Left lung (tissue), 4 donors: ENCODE measurements at regions not wholly inside any gene's neighbourhood (a gene's known extent, or its start where the extent isn't known, plus 50 kb on each side); places are given as distances from the start of the nearest gene placed in this dataset.

Source experiments
- ATAC-seq: fragments of 200-7000 bp; cut with Tn5 transposase; one replicate; pipeline ENCODE4 v1.9.1; 2020; ENCODE audit warnings: moderate library complexity
- DNase-seq, 4 donors: peaks; one replicate each; pipeline ENCODE4 v3.0.0-alpha.2; 2013 to 2020
- H3K27ac ChIP-seq, 2 donors: fragments of 200-600 bp; sonication (generic) in 1 of 2; one replicate each; pipeline versions ENCODE4 v1.5.0 to v1.8.0; 2020 to 2021
- H3K27me3 ChIP-seq, 2 donors: fragments of 200-600 bp; sonication (generic) in 1 of 2; one replicate each; pipeline versions ENCODE4 v1.5.0 to v1.8.0; 2020 to 2021
- H3K36me3 ChIP-seq, 2 donors: fragments of 200-600 bp; sonication (generic) in 1 of 2; one replicate each; pipeline versions ENCODE4 v1.5.0 to v1.8.0; 2020 to 2021
- H3K4me1 ChIP-seq, 2 donors: fragments of 200-600 bp; one replicate each; pipeline ENCODE4 v1.8.0; 2021
- H3K4me3 ChIP-seq, 2 donors: fragments of 200-600 bp; sonication (generic) in 1 of 2; one replicate each; pipeline versions ENCODE4 v1.5.0 to v1.8.0; 2020 to 2021; ENCODE audit warnings: mild to moderate bottlenecking in 1 of 2
- H3K9me3 ChIP-seq, 2 donors: fragments of 200-600 bp; sonication (generic) in 1 of 2; one replicate each; pipeline versions ENCODE4 v1.5.0 to v1.8.0; 2020 to 2021
- intact Hi-C, 2 donors: fragments of 100-400 bp; cut with DNase I; formaldehyde crosslinking; loops; one replicate each; pipeline versions ENCODE4 v1.11.2 to v1.14.2; 2022
- TF ChIP-seq, protein P1 (sequence below), 2 donors: fragments of 200-600 bp; sonication (generic) in 1 of 2; IDR thresholded peaks; one replicate each; pipeline versions ENCODE4 v1.5.0 to v1.8.0; 2021; ENCODE audit warnings: antibody characterized with exemption in 2 of 2
- donor health status: DM: no; HTN: yes; CAD: no.
- donor health status: DM: no; HTN: no; CAD: no.

DNA sequence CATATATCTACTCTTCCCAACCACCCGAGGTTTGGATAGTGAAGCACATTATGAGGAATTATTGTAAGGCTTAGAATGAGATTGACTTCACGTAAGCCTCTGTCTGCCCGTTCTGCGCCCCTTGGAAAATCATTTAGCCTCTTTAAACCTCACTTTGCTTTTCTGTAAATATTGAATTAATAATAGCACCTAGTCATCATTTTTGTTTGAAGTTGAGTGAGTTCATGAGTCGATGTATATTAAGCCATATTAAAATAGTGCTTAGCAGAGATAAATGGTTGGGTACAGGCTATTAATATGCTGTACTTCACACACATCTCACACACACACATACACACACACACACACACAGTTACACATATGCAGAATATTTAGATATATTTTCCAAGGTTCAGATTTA, 344.8 kb upstream of the EYS start:
- no peak for DNase-seq
- Histone ChIP-seq H3K9me3 (no peaks in the 10 kb centered on the region), H3K4me3 (no peak overlapping the region), H3K4me1 (no peaks in the 10 kb centered on the region), H3K36me3 (no peaks in the 10 kb centered on the region), H3K27me3 (no peaks in the 10 kb centered on the region), H3K27ac (no peak overlapping the region)
- TF ChIP-seq, protein P1, sequence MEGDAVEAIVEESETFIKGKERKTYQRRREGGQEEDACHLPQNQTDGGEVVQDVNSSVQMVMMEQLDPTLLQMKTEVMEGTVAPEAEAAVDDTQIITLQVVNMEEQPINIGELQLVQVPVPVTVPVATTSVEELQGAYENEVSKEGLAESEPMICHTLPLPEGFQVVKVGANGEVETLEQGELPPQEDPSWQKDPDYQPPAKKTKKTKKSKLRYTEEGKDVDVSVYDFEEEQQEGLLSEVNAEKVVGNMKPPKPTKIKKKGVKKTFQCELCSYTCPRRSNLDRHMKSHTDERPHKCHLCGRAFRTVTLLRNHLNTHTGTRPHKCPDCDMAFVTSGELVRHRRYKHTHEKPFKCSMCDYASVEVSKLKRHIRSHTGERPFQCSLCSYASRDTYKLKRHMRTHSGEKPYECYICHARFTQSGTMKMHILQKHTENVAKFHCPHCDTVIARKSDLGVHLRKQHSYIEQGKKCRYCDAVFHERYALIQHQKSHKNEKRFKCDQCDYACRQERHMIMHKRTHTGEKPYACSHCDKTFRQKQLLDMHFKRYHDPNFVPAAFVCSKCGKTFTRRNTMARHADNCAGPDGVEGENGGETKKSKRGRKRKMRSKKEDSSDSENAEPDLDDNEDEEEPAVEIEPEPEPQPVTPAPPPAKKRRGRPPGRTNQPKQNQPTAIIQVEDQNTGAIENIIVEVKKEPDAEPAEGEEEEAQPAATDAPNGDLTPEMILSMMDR (IDR thresholded peaks at IDR 0.05): no peak
- intact Hi-C loops: no loop called here
- no peak for ATAC-seq

DNA sequence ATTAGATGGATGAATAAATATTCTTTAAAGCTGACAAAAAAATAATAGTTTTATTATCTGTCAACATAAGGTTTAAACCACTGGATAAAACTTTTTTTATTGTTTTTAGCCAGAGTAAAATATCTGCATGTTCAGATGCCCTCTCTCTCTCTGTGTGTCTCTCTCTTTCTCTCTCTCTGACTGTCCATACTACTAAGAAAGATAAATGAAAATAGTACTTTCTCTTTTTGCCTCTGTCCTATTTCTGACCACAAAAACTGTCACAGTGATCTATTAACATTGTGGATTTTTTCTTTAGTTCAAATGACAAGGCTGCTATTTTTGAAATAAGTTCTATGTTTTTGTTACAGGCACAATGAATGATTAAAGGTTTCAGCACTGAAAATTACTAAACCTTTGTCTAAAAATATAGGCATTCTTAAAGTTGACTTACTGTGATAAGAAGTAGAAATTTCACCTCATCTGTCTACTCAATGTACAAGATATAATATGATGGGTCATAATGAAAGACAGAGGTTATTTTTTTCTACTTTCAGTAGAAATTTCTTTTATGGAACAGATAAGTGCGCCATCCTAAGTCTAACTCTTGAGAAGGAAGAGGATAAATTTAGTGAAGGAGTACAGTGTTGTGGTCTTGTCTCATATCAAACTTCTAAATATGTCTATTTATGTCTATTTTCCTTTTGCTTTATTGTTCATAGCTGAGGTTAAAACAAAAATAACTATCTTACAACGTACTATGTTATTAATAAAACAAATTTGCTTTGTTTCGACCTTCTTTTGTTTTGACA, 341.9 kb upstream of the EYS start:
- Histone ChIP-seq H3K9me3 (no peaks in the 10 kb centered on the region), H3K36me3 (no peaks in the 10 kb centered on the region), H3K27me3 (no peaks in the 10 kb centered on the region), H3K27ac (no peak overlapping the region), H3K4me1 (no peaks in the 10 kb centered on the region), H3K4me3 (no peak overlapping the region)
- ATAC-seq (no peak), DNase-seq (no peak)
- intact Hi-C loops: no loop called here
- TF ChIP-seq, protein P1 (IDR thresholded peaks at IDR 0.05): no peak

DNA sequence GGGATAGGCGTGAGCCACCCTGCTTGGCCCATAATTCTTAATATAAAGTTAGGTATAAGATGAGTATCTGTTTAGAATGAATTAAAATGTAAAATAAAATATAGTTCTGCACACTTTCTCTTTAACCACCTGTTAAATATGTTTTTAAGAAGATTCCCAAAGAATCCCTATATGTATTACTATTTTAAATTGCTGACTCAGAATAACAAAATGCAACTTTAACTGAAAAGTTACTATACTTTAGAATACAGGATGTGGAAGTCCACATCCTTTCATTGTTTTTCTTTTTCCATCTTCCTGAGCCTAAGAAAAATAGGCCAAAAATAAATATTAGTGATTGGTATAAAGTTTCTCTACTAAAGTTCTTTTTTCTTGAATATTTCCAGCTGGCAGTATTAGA, 325.6 kb upstream of the EYS start:
- intact Hi-C loops: no loop called here
- Histone ChIP-seq H3K9me3 (peaks cover 0 to 4% of the 10 kb centered on the region in 2 donors), H3K4me3 (no peak overlapping the region), H3K4me1 (no peaks in the 10 kb centered on the region), H3K27ac (no peak overlapping the region), H3K36me3 (no peaks in the 10 kb centered on the region), H3K27me3 (no peaks in the 10 kb centered on the region)
- no peak for ATAC-seq
- no peak for DNase-seq
- TF ChIP-seq, protein P1 (IDR thresholded peaks at IDR 0.05): no peak

DNA sequence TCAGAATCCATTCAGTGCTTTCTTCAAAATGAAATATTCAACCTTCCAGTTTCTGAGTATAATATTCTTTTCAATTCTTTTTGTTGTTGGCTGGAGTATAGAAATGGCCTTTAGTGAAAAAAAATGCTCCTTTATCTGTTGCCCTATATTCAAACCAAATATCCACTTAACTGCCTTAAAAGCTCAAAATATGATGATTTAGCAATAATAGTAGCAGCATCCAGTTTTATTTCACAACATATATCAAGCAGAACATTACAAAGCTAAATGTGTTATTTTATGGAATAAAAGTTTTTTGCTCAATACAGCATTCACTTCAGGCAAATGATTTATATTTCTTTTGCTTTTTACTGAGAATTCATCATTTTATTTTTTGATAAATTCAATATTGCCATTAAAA, 322.4 kb upstream of the EYS start:
- H3K4me3 ChIP-seq: no peak overlapping the region
- no peaks in the 10 kb centered on the region for H3K27me3 ChIP-seq
- TF ChIP-seq, protein P1 (IDR thresholded peaks at IDR 0.05): no peak
- ATAC-seq (no peak), DNase-seq (no peak)
- H3K4me1 ChIP-seq: no peaks in the 10 kb centered on the region
- no peak overlapping the region for H3K27ac ChIP-seq
- intact Hi-C loops: no loop called here
- H3K9me3 ChIP-seq: no peaks in the 10 kb centered on the region
- H3K36me3 ChIP-seq: no peaks in the 10 kb centered on the region

DNA sequence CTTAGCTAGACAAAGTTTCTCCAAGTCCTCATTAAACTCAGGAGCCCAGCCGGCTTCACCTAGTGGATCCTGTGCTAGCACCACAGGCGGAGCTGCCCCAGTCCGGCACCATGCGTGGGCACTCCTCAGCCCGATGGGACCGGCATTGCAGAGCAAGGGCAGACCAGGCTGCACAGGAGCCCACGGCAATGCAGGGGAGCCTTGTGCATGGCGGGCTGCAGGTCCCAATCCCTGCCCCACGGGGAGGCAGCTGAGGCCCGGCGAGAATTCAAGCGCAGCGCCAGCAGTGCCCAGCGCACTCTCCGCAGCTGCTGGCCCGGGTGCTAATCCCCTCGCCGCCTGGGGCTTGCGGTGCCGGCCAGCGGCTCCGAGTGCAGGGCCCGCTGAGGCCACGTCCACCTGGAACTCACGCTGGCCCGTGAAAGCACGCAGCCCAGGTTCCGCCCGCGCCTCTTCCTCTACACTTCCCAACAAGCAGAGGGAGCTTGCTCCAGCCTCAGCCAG, 292.3 kb upstream of the EYS start:
- intact Hi-C loops: no loop called here
- ATAC-seq: no peak

More for the DNA sequence above, 292.3 kb upstream of the EYS start:
- no peak overlapping the region for H3K4me3 ChIP-seq
- no peaks in the 10 kb centered on the region for H3K36me3 ChIP-seq
- peak in 1 of 4 donors; percentile 58 for DNase-seq
- no peak overlapping the region for H3K27ac ChIP-seq
- peaks cover 0 to 8% of the 10 kb centered on the region in 2 donors for H3K9me3 ChIP-seq
- no peaks in the 10 kb centered on the region for H3K4me1 ChIP-seq
- H3K27me3 ChIP-seq: no peaks in the 10 kb centered on the region
- TF ChIP-seq, protein P1 (IDR thresholded peaks at IDR 0.05): no peak
